ENCODE measurements at regions not wholly inside any gene's neighbourhood (a gene's known extent, or its start where the extent isn't known, plus 50 kb on each side); places are given as distances from the start of the nearest gene placed in this dataset.
"Not testable (repeated sequence)": the region's sequence is repeated elsewhere in the genome, so short reads cannot be mapped to it uniquely, and the experiment has no call there.

DNA sequence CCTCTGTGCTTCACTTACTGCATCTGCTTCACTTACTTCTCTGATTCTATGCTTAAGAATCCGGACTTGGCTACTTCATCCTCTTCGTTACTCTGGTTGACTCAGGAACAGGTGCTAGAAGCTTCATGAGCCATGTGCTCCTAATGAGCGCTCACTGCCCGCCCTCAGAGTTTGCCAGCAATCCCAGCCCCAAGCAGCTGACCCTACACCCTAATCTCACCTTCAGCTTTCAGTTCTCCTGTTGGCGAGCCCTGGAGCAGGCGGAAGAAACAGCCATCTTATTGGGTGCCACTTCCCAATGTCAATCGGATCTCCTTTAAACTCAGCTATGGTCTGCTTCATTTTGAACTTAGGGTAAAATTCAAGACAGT is 61.3 kb downstream of the FOXA2 start:
- Histone ChIP-seq H3K4me3 (ENCODE audit: insufficient read length, low read depth) (no peak overlapping the region), H3K9ac (ENCODE audit: insufficient read length, low read depth) (no peak overlapping the region), H3K36me3 (ENCODE audit: insufficient read depth, insufficient read length, low read length) (no peaks in the 10 kb centered on the region), H3K4me1 (ENCODE audit: insufficient read depth, insufficient read length) (no peaks in the 10 kb centered on the region), H3K9me3 (ENCODE audit: insufficient read depth, low read length) (no peaks in the 10 kb centered on the region), H3K27me3 (ENCODE audit: insufficient read depth, insufficient read length) (no peaks in the 10 kb centered on the region)
- TF ChIP-seq YY1 (IDR thresholded peaks at IDR 0.05; ENCODE audit: insufficient read depth, insufficient read length) = no peak
- TF ChIP-seq ZNF274 (IDR thresholded peaks at IDR 0.05; ENCODE audit: low read depth, low read length) = no peak
- no peak for TF ChIP-seq SUZ12 (IDR thresholded peaks at IDR 0.05; ENCODE audit: extremely low read depth, insufficient read depth, insufficient read length)
- no peak for DNase-seq (ENCODE audit: low read depth, low spot score)

DNA sequence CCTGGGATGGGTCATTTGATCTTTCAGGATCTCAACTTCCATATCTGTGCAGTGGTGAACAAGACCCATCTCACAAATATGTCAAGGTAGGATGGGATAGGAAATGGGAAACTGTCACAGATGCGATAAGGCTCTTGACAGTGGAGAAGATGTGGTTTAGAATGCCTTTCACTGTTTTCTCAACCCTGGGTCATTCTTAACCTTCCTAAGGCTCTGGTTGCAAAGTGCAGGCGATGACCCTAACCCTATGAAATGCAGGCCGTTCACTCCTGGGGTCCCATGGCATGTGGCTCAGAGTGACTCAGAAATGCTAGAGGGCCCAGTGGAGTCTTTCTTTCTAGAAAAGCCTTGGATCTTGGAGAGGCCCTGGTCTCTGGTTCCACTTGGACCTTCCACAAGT is 61.7 kb downstream of the FOXA2 start:
- no peak for TF ChIP-seq SUZ12 (IDR thresholded peaks at IDR 0.05; ENCODE audit: extremely low read depth, insufficient read depth, insufficient read length)
- no peak for TF ChIP-seq ZNF274 (IDR thresholded peaks at IDR 0.05; ENCODE audit: low read depth, low read length)
- TF ChIP-seq YY1 (IDR thresholded peaks at IDR 0.05; ENCODE audit: insufficient read depth, insufficient read length) = no peak
- no peak for DNase-seq (ENCODE audit: low read depth, low spot score)
- no peaks in the 10 kb centered on the region for H3K4me1 ChIP-seq (ENCODE audit: insufficient read depth, insufficient read length)
- H3K27me3 ChIP-seq (ENCODE audit: insufficient read depth, insufficient read length) = no peaks in the 10 kb centered on the region
- H3K9ac ChIP-seq (ENCODE audit: insufficient read length, low read depth) = no peak overlapping the region
- H3K4me3 ChIP-seq (ENCODE audit: insufficient read length, low read depth) = no peak overlapping the region
- no peaks in the 10 kb centered on the region for H3K9me3 ChIP-seq (ENCODE audit: insufficient read depth, low read length)
- H3K36me3 ChIP-seq (ENCODE audit: insufficient read depth, insufficient read length, low read length) = no peaks in the 10 kb centered on the region

DNA sequence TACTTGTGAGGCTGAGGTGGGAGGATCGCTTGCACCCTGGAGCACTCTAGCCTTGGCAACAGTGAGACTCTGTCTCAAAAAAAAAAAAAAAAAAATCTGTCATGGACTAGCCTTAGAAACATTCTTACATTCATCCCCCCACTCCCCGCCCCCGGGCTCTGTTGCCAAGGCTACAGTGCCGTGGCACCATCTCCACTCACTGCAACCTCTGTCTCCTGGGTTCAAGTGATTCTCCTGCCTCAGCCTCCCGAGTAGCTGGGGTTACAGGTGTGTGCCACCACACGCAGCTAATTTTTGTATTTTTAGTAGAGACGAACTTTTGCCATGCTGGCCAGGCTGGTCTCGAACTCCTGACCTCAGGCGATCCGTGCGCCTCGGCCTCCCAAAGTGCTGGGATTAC is 62.4 kb downstream of the FOXA2 start:
- H3K36me3 ChIP-seq (ENCODE audit: insufficient read depth, insufficient read length, low read length); H3K4me3 ChIP-seq (ENCODE audit: insufficient read length, low read depth); DNase-seq (ENCODE audit: low read depth, low spot score); H3K27me3 ChIP-seq (ENCODE audit: insufficient read depth, insufficient read length); H3K4me1 ChIP-seq (ENCODE audit: insufficient read depth, insufficient read length); H3K9me3 ChIP-seq (ENCODE audit: insufficient read depth, low read length); H3K9ac ChIP-seq (ENCODE audit: insufficient read length, low read depth): not testable (repeated sequence)

DNA sequence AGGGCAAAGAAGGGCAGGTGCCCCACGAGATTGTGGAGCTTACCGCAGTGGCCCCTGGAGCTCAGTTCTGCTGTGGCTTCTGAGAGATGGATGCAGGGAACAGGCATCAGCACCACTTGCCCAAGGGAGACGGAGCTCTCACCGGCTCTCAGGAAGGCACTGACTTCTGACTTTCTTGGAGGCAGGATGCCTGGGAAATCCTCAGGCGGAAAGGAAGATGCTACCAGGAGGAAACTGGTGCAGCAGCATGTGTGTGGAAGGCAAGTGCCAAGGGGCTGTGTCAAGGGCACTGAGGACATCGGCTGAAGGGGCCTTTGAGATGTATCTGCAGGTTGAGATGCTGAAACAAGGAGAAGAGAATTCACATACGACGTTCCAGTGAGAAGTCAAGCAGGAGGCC is 64.0 kb downstream of the FOXA2 start:
- DNase-seq (ENCODE audit: low read depth, low spot score) = no peak
- no peak for TF ChIP-seq SUZ12 (IDR thresholded peaks at IDR 0.05; ENCODE audit: extremely low read depth, insufficient read depth, insufficient read length)
- no peak for TF ChIP-seq YY1 (IDR thresholded peaks at IDR 0.05; ENCODE audit: insufficient read depth, insufficient read length)
- TF ChIP-seq ZNF274 (IDR thresholded peaks at IDR 0.05; ENCODE audit: low read depth, low read length) = no peak
- Histone ChIP-seq H3K9me3 (ENCODE audit: insufficient read depth, low read length) (no peaks in the 10 kb centered on the region), H3K36me3 (ENCODE audit: insufficient read depth, insufficient read length, low read length) (no peaks in the 10 kb centered on the region), H3K4me3 (ENCODE audit: insufficient read length, low read depth) (no peak overlapping the region), H3K27me3 (ENCODE audit: insufficient read depth, insufficient read length) (no peaks in the 10 kb centered on the region), H3K9ac (ENCODE audit: insufficient read length, low read depth) (no peak overlapping the region), H3K4me1 (ENCODE audit: insufficient read depth, insufficient read length) (no peaks in the 10 kb centered on the region)

DNA sequence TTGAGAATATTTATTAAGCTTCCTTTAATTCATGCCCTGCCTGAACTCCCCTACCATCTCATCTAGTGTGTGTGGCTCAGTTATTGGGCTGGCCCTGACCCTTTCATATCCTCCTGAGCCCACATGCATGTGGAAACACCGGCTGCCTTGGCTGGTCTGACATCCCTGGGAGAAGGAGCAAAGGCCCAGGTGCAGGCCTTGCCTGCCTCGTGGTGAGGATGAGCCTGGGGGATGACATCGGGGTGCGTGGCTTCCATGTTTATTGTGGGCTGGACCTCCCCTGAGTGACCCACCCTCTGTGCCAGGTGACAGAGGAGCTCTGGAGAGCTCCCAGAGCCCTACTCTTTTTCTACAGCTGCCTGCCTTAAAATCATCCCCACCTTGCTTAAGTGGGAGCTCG is 69.1 kb downstream of the FOXA2 start:
- no peak overlapping the region for H3K9ac ChIP-seq (ENCODE audit: insufficient read length, low read depth)
- H3K4me3 ChIP-seq (ENCODE audit: insufficient read length, low read depth) = no peak overlapping the region
- no peaks in the 10 kb centered on the region for H3K27me3 ChIP-seq (ENCODE audit: insufficient read depth, insufficient read length)
- no peaks in the 10 kb centered on the region for H3K4me1 ChIP-seq (ENCODE audit: insufficient read depth, insufficient read length)
- no peaks in the 10 kb centered on the region for H3K36me3 ChIP-seq (ENCODE audit: insufficient read depth, insufficient read length, low read length)
- DNase-seq (ENCODE audit: low read depth, low spot score) = no peak
- H3K9me3 ChIP-seq (ENCODE audit: insufficient read depth, low read length) = no peaks in the 10 kb centered on the region
- TF ChIP-seq ZNF274 (IDR thresholded peaks at IDR 0.05; ENCODE audit: low read depth, low read length) (no peak), SUZ12 (IDR thresholded peaks at IDR 0.05; ENCODE audit: extremely low read depth, insufficient read depth, insufficient read length) (no peak), YY1 (IDR thresholded peaks at IDR 0.05; ENCODE audit: insufficient read depth, insufficient read length) (no peak)

DNA sequence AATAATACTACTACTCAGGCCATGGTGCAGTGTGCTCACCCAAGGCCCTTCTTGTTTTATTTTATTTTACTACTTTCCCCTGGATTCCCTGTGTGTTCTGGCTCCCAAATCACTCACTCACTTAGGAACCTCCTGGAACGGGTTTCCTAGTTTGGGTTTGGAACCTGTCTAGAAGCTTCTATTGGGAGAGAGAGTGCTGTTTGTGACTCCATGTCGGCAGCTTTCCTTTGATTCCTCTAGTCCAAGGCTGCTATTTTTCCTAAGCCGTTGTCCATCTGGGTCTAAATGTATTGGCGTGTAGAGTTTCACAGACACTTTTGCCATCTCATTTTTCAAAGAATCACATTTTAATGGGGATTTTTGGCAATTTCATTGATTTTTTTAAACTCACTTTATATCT is 70.8 kb downstream of the FOXA2 start:
- no peaks in the 10 kb centered on the region for H3K27me3 ChIP-seq (ENCODE audit: insufficient read depth, insufficient read length)
- H3K9me3 ChIP-seq (ENCODE audit: insufficient read depth, low read length) = no peaks in the 10 kb centered on the region
- H3K36me3 ChIP-seq (ENCODE audit: insufficient read depth, insufficient read length, low read length) = no peaks in the 10 kb centered on the region
- H3K9ac ChIP-seq (ENCODE audit: insufficient read length, low read depth) = no peak overlapping the region
- H3K4me3 ChIP-seq (ENCODE audit: insufficient read length, low read depth) = no peak overlapping the region
- no peak for TF ChIP-seq ZNF274 (IDR thresholded peaks at IDR 0.05; ENCODE audit: low read depth, low read length)
- TF ChIP-seq SUZ12 (IDR thresholded peaks at IDR 0.05; ENCODE audit: extremely low read depth, insufficient read depth, insufficient read length) = no peak
- no peak for TF ChIP-seq YY1 (IDR thresholded peaks at IDR 0.05; ENCODE audit: insufficient read depth, insufficient read length)
- DNase-seq (ENCODE audit: low read depth, low spot score) = no peak
- H3K4me1 ChIP-seq (ENCODE audit: insufficient read depth, insufficient read length) = no peaks in the 10 kb centered on the region

DNA sequence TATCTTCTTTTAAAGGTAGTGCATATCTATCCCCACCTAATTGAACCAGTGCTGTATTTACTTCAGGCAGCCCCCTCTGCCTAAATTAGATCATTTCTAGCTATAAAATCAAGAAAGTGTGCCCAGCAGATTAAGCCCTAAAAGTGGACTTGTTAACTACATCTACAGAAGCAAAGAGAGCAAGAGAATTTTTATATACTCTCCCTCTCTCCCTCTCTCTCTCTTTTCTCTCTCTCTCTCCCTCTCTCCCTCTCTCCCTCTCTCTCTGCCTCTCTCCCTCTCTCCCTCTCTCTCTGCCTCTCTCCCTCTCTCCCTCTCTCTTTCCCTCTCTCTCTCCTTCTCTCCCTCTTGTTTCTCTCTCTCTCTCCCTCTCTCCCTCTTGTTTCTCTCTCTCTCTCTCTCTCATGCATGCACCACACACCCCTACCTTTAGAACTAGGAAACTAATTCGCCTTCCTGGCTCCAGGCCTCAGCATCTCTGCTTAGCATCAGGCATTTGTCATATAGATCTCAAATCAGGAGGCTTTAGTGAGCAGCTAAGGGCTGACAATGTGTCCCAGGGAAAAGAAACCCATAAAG is 71.4 kb downstream of the FOXA2 start:
- no peaks in the 10 kb centered on the region for H3K36me3 ChIP-seq (ENCODE audit: insufficient read depth, insufficient read length, low read length)
- no peak overlapping the region for H3K9ac ChIP-seq (ENCODE audit: insufficient read length, low read depth)
- H3K9me3 ChIP-seq (ENCODE audit: insufficient read depth, low read length) = no peaks in the 10 kb centered on the region
- H3K4me1 ChIP-seq (ENCODE audit: insufficient read depth, insufficient read length) = no peaks in the 10 kb centered on the region
- no peaks in the 10 kb centered on the region for H3K27me3 ChIP-seq (ENCODE audit: insufficient read depth, insufficient read length)
- no peak overlapping the region for H3K4me3 ChIP-seq (ENCODE audit: insufficient read length, low read depth)
- no peak for DNase-seq (ENCODE audit: low read depth, low spot score)
- TF ChIP-seq YY1 (IDR thresholded peaks at IDR 0.05; ENCODE audit: insufficient read depth, insufficient read length) (no peak), ZNF274 (IDR thresholded peaks at IDR 0.05; ENCODE audit: low read depth, low read length) (no peak), SUZ12 (IDR thresholded peaks at IDR 0.05; ENCODE audit: extremely low read depth, insufficient read depth, insufficient read length) (no peak)
